GM21723 (cell line): ENCODE measurements at regions not wholly inside any gene's neighbourhood (a gene's known extent, or its start where the extent isn't known, plus 50 kb on each side); places are given as distances from the start of the nearest gene placed in this dataset.
A peak's percentile ranks its signal among the peaks of the same experiment; 100 is the strongest.
"Not testable (repeated sequence)": the region's sequence is repeated elsewhere in the genome, so short reads cannot be mapped to it uniquely, and the experiment has no call there.

ENCODE experiments used
- ATAC-seq: cut with Tn5 transposase; IDR thresholded peaks from one replicate; pipeline ENCODE4 v1.9.1; 2021; ENCODE audit warnings: mild to moderate bottlenecking, moderate library complexity; ENCODE audit not compliant: unreplicated experiment

GRCh38 chr21:5103880-5104561 is 5417.4 kb upstream of the TPTE start:
- ATAC-seq: not testable (repeated sequence)

GRCh38 chr21:5104562-5104928 is 5416.8 kb upstream of the TPTE start:
- ATAC-seq: not testable (repeated sequence)

- peak; percentile 39 for ATAC-seq
These were observed 5415.3 kb upstream of the TPTE start for GRCh38 chr21:5105939-5106708.

- ATAC-seq: not testable (repeated sequence)
These were observed 5414.5 kb upstream of the TPTE start for GRCh38 chr21:5106767-5107464.

GRCh38 chr21:5107637-5108036 is 5413.7 kb upstream of the TPTE start:
- ATAC-seq: not testable (repeated sequence)

GRCh38 chr21:5108048-5108775 is 5413.2 kb upstream of the TPTE start:
- not testable (repeated sequence) for ATAC-seq

- ATAC-seq: not testable (repeated sequence)
These were observed 5410.2 kb upstream of the TPTE start for GRCh38 chr21:5111197-5111596.

GRCh38 chr21:5113092-5113491 is 5408.3 kb upstream of the TPTE start:
- ATAC-seq: not testable (repeated sequence)

- not testable (repeated sequence) for ATAC-seq
These were observed 5406.9 kb upstream of the TPTE start for GRCh38 chr21:5114468-5114867.

- ATAC-seq: not testable (repeated sequence)
These were observed 5406.3 kb upstream of the TPTE start for GRCh38 chr21:5114893-5115645.

GRCh38 chr21:5115646-5116343 is 5405.6 kb upstream of the TPTE start:
- not testable (repeated sequence) for ATAC-seq

- not testable (repeated sequence) for ATAC-seq
These were observed 5404.8 kb upstream of the TPTE start for GRCh38 chr21:5116344-5117123.

- not testable (repeated sequence) for ATAC-seq
These were observed 5404.2 kb upstream of the TPTE start for GRCh38 chr21:5117135-5117534.

- ATAC-seq: peak; percentile 19
These were observed 5403.6 kb upstream of the TPTE start for GRCh38 chr21:5117666-5118295.

- ATAC-seq: peak; percentile 52
These were observed 5403.1 kb upstream of the TPTE start for GRCh38 chr21:5118296-5118679.

GRCh38 chr21:5119179-5119578 is 5402.2 kb upstream of the TPTE start:
- ATAC-seq: not testable (repeated sequence)

- ATAC-seq: not testable (repeated sequence)
These were observed 5400.0 kb upstream of the TPTE start for GRCh38 chr21:5121399-5121798.

- not testable (repeated sequence) for ATAC-seq
These were observed 5399.5 kb upstream of the TPTE start for GRCh38 chr21:5121849-5122248.
